ENCODE measurements at regions not wholly inside any gene's neighbourhood (a gene's known extent, or its start where the extent isn't known, plus 50 kb on each side); places are given as distances from the start of the nearest gene placed in this dataset.

DNA sequence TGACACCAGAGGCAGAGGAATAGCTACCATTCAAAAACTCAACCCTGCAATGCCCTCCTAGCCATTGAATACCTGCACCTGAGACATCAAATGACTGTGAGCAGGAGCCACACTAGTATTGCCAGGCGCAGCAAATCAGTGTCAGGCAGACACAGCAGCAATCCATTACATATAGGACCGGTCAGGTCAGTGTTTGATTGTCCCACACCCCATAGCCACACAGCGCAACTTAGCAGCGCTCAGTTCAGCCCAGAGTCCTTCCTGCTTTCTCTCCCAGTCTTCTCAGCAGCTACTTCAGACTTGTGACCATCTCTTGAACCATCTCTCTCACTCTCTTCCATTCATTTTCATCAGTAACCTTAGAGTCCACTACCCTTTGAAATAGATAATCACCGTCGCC lies 181.6 kb upstream of the GPR12 start:
- no peak overlapping the region for H3K18ac ChIP-seq (ENCODE audit: insufficient read length, low read depth, low read length)
- no peak overlapping the region for H3K14ac ChIP-seq (ENCODE audit: insufficient read depth, low read length)
- Mint-ChIP-seq H3K4me1 (peaks cover 5 to 6% of the 10 kb centered on the region in 2 experiments), H3K4me3 (no peak overlapping the region), H3K27me3 (ENCODE audit: low read depth) (peaks cover 2% of the 10 kb centered on the region; the same call in 1 of the 2 replicates), H3K9me3 (0 out of 5 replicates have a peak, but pooled peaks cover 0 to 2% of the 10 kb centered on the region in 2 experiments), H3K36me3 (ENCODE audit: insufficient read depth in 1 of 3, low read depth in 3 of 3) (no peaks in the 10 kb centered on the region; a peak in 1 of 7 replicates), H3K27ac (no peak overlapping the region)
- no peak overlapping the region for H3T11ph ChIP-seq (ENCODE audit: low read length)
- H3K9ac ChIP-seq (ENCODE audit: extremely low read depth, insufficient read length, low read length), result no peak overlapping the region
- no peak overlapping the region for H4K91ac ChIP-seq (ENCODE audit: insufficient read length, low read depth, low read length)
- DNase-seq, result no peak
- no peak overlapping the region for H3K23ac ChIP-seq (ENCODE audit: insufficient read length, low read depth, low read length)
- H2AK5ac ChIP-seq (ENCODE audit: insufficient read length, low read length), result no peak overlapping the region
- 100% methylated on average over 2 of the region's 6 CpGs for WGBS (ENCODE audit: extremely low coverage, insufficient read length, low lambda C conversion rate)
- H2BK5ac ChIP-seq (ENCODE audit: insufficient read length, low read length), result no peak overlapping the region
- no peak overlapping the region for H2AFZ ChIP-seq (ENCODE audit: low read length)
- H2BK12ac ChIP-seq (ENCODE audit: insufficient read length, low read depth, low read length), result no peak overlapping the region
- no peaks in the 10 kb centered on the region for H3K9me3 ChIP-seq (ENCODE audit: control insufficient read depth, low read depth, low read length)
- no peak overlapping the region for H3K4ac ChIP-seq (ENCODE audit: low read depth, low read length)
- no peaks in the 10 kb centered on the region for H3K23me2 ChIP-seq (ENCODE audit: insufficient read length, low read depth, low read length, poor library complexity, severe bottlenecking)
- TF ChIP-seq, protein P1, sequence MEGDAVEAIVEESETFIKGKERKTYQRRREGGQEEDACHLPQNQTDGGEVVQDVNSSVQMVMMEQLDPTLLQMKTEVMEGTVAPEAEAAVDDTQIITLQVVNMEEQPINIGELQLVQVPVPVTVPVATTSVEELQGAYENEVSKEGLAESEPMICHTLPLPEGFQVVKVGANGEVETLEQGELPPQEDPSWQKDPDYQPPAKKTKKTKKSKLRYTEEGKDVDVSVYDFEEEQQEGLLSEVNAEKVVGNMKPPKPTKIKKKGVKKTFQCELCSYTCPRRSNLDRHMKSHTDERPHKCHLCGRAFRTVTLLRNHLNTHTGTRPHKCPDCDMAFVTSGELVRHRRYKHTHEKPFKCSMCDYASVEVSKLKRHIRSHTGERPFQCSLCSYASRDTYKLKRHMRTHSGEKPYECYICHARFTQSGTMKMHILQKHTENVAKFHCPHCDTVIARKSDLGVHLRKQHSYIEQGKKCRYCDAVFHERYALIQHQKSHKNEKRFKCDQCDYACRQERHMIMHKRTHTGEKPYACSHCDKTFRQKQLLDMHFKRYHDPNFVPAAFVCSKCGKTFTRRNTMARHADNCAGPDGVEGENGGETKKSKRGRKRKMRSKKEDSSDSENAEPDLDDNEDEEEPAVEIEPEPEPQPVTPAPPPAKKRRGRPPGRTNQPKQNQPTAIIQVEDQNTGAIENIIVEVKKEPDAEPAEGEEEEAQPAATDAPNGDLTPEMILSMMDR (conservative IDR thresholded peaks at IDR 0.05), result no peak
- H4K8ac ChIP-seq (replicated peaks; ENCODE audit: insufficient read length, low read depth, low read length), result no peak overlapping the region
- H3K4me2 ChIP-seq (ENCODE audit: insufficient read depth, insufficient read length, low read length), result no peak overlapping the region
- no peak overlapping the region for H4K5ac ChIP-seq (ENCODE audit: insufficient read length, low read depth, low read length)
- H3K56ac ChIP-seq (ENCODE audit: insufficient read length, low read depth, low read length), result no peak overlapping the region
- no peaks in the 10 kb centered on the region for H3K79me2 ChIP-seq (ENCODE audit: insufficient read depth, low read length)
- no peak overlapping the region for H2BK15ac ChIP-seq (ENCODE audit: low read depth, low read length)
- no peaks in the 10 kb centered on the region for H3K27me3 ChIP-seq (ENCODE audit: insufficient read depth, low read length)
- H3K79me1 ChIP-seq (ENCODE audit: insufficient read depth, low read depth, low read length, poor library complexity, severe bottlenecking), result no peaks in the 10 kb centered on the region
- no peak overlapping the region for H2BK120ac ChIP-seq (ENCODE audit: low read depth, low read length, poor library complexity, severe bottlenecking)
- H2BK20ac ChIP-seq (ENCODE audit: low read depth, low read length, poor library complexity, severe bottlenecking), result no peak overlapping the region
- no peaks in the 10 kb centered on the region for H4K20me1 ChIP-seq (ENCODE audit: control insufficient read depth, insufficient read depth, insufficient read length)
- H3K27ac ChIP-seq (ENCODE audit: insufficient read length, low read depth, low read length), result no peak overlapping the region
- no peaks in the 10 kb centered on the region for H3K4me1 ChIP-seq (ENCODE audit: insufficient read depth, low read length)
